ENCODE measurements at regions not wholly inside any gene's neighbourhood (a gene's known extent, or its start where the extent isn't known, plus 50 kb on each side); places are given as distances from the start of the nearest gene placed in this dataset.

- no peaks in the 10 kb centered on the region for H3K9me3 ChIP-seq (ENCODE audit: low read depth)
- WGBS (ENCODE audit: low lambda C conversion rate, missing lambda C conversion rate), result 72% methylated on average over 7 of the region's 7 CpGs
- no peak overlapping the region for H3K4me3 ChIP-seq
- H4K20me1 ChIP-seq (ENCODE audit: insufficient read depth, poor library complexity, severe bottlenecking), result no peaks in the 10 kb centered on the region
- H3K4me2 ChIP-seq, result no peak overlapping the region
- DNase-seq (ENCODE audit: low spot score), result no peak
- no peak for TF ChIP-seq CTCF (IDR thresholded peaks at IDR 0.05; ENCODE audit: poor library complexity)
- TF ChIP-seq EZH2 (IDR thresholded peaks at IDR 0.05; ENCODE audit: borderline replicate concordance), result no peak
- no peak for TF ChIP-seq EZH2phosphoT487 (IDR thresholded peaks at IDR 0.05; ENCODE audit: low read depth, severe bottlenecking, unreplicated experiment)
- H3K27me3 ChIP-seq, result no peaks in the 10 kb centered on the region
- no peaks in the 10 kb centered on the region for H3K9me2 ChIP-seq (replicated peaks; ENCODE audit: insufficient read depth)
- no peak overlapping the region for H3K27ac ChIP-seq
- H3K36me3 ChIP-seq (replicated peaks; ENCODE audit: insufficient read depth, low read depth), result no peaks in the 10 kb centered on the region
- no peaks in the 10 kb centered on the region for H3K4me1 ChIP-seq (ENCODE audit: insufficient read depth)
- H2AFZ ChIP-seq, result no peak overlapping the region
- H3K79me2 ChIP-seq, result no peaks in the 10 kb centered on the region
These were observed 488.0 kb upstream of the B3GALT2 start for GRCh38 chr1:193674292-193674944.

- Histone ChIP-seq H4K20me1 (ENCODE audit: insufficient read depth, poor library complexity, severe bottlenecking) (no peaks in the 10 kb centered on the region), H3K4me1 (ENCODE audit: insufficient read depth) (no peaks in the 10 kb centered on the region), H3K36me3 (replicated peaks; ENCODE audit: insufficient read depth, low read depth) (no peaks in the 10 kb centered on the region), H3K27ac (no peak overlapping the region), H3K4me3 (no peak overlapping the region), H3K27me3 (no peaks in the 10 kb centered on the region), H3K79me2 (no peaks in the 10 kb centered on the region), H3K9me3 (ENCODE audit: low read depth) (no peaks in the 10 kb centered on the region), H3K4me2 (no peak overlapping the region), H3K9me2 (replicated peaks; ENCODE audit: insufficient read depth) (no peaks in the 10 kb centered on the region), H2AFZ (no peak overlapping the region)
- DNase-seq (ENCODE audit: low spot score), result no peak
- TF ChIP-seq EZH2 (IDR thresholded peaks at IDR 0.05; ENCODE audit: borderline replicate concordance) (no peak), CTCF (IDR thresholded peaks at IDR 0.05; ENCODE audit: poor library complexity) (no peak), EZH2phosphoT487 (IDR thresholded peaks at IDR 0.05; ENCODE audit: low read depth, severe bottlenecking, unreplicated experiment) (no peak)
- WGBS (ENCODE audit: low lambda C conversion rate, missing lambda C conversion rate), result 89% methylated on average over 7 of the region's 7 CpGs
These were observed 480.2 kb upstream of the B3GALT2 start for GRCh38 chr1:193666485-193667083.

- Histone ChIP-seq H3K4me2 (no peak overlapping the region), H3K27me3 (no peaks in the 10 kb centered on the region), H4K20me1 (ENCODE audit: insufficient read depth, poor library complexity, severe bottlenecking) (no peaks in the 10 kb centered on the region), H3K9me3 (ENCODE audit: low read depth) (no peaks in the 10 kb centered on the region), H3K27ac (no peak overlapping the region), H2AFZ (no peak overlapping the region), H3K36me3 (replicated peaks; ENCODE audit: insufficient read depth, low read depth) (no peaks in the 10 kb centered on the region), H3K4me3 (no peak overlapping the region), H3K79me2 (no peaks in the 10 kb centered on the region), H3K4me1 (ENCODE audit: insufficient read depth) (no peaks in the 10 kb centered on the region), H3K9me2 (replicated peaks; ENCODE audit: insufficient read depth) (no peaks in the 10 kb centered on the region)
- DNase-seq (ENCODE audit: low spot score), result no peak
- TF ChIP-seq EZH2 (IDR thresholded peaks at IDR 0.05; ENCODE audit: borderline replicate concordance), result no peak
- TF ChIP-seq CTCF (IDR thresholded peaks at IDR 0.05; ENCODE audit: poor library complexity), result no peak
- no peak for TF ChIP-seq EZH2phosphoT487 (IDR thresholded peaks at IDR 0.05; ENCODE audit: low read depth, severe bottlenecking, unreplicated experiment)
These were observed 477.6 kb upstream of the B3GALT2 start for GRCh38 chr1:193663965-193664364.
